ENCODE measurements at regions not wholly inside any gene's neighbourhood (a gene's known extent, or its start where the extent isn't known, plus 50 kb on each side); places are given as distances from the start of the nearest gene placed in this dataset.

- no peak for DNase-seq
Observed at GRCh38 chr21:16983420-16983819, 529.4 kb upstream of the CXADR start.

GRCh38 chr21:16992448-16992847 lies 520.4 kb upstream of the CXADR start:
- no peak for DNase-seq

- DNase-seq: no peak
Observed at GRCh38 chr21:16993416-16994038, 519.3 kb upstream of the CXADR start.

- no peak for DNase-seq
Observed at GRCh38 chr21:17002594-17003257, 510.1 kb upstream of the CXADR start.

- no peak for DNase-seq
Observed at GRCh38 chr21:17003258-17003615, 509.6 kb upstream of the CXADR start.

GRCh38 chr21:17003763-17004373 lies 509.0 kb upstream of the CXADR start:
- DNase-seq: no peak

GRCh38 chr21:17032141-17032655 lies 480.6 kb upstream of the CXADR start:
- no peak for DNase-seq

- DNase-seq: no peak
Observed at GRCh38 chr21:17044696-17045095, 468.1 kb upstream of the CXADR start.

- no peak for DNase-seq
Observed at GRCh38 chr21:17045214-17045853, 467.5 kb upstream of the CXADR start.

- DNase-seq: no peak
Observed at GRCh38 chr21:17048974-17049373, 463.9 kb upstream of the CXADR start.

- DNase-seq: no peak
Observed at GRCh38 chr21:17050156-17050555, 462.7 kb upstream of the CXADR start.

GRCh38 chr21:17050646-17051045 lies 462.2 kb upstream of the CXADR start:
- DNase-seq: no peak

GRCh38 chr21:17051054-17051453 lies 461.8 kb upstream of the CXADR start:
- no peak for DNase-seq

- DNase-seq: no peak
Observed at GRCh38 chr21:17053321-17053720, 459.5 kb upstream of the CXADR start.

GRCh38 chr21:17059936-17060335 lies 452.9 kb upstream of the CXADR start:
- no peak for DNase-seq

- no peak for DNase-seq
Observed at GRCh38 chr21:17066006-17066405, 446.8 kb upstream of the CXADR start.

- DNase-seq: no peak
Observed at GRCh38 chr21:17071093-17071492, 441.8 kb upstream of the CXADR start.

- DNase-seq: no peak
Observed at GRCh38 chr21:17081193-17081592, 431.6 kb upstream of the CXADR start.

GRCh38 chr21:17082843-17083483 lies 429.9 kb upstream of the CXADR start:
- no peak for DNase-seq

GRCh38 chr21:17085707-17086106 lies 427.1 kb upstream of the CXADR start:
- no peak for DNase-seq

- no peak for DNase-seq
Observed at GRCh38 chr21:17088500-17088899, 424.3 kb upstream of the CXADR start.

GRCh38 chr21:17089091-17089491 lies 423.8 kb upstream of the CXADR start:
- DNase-seq: no peak

GRCh38 chr21:17101696-17102095 lies 411.1 kb upstream of the CXADR start:
- DNase-seq: no peak

Measured in stimulated activated naive CD4-positive, alpha-beta T cell (primary cell).